Testis (tissue), 2 donors: ENCODE measurements at regions not wholly inside any gene's neighbourhood (a gene's known extent, or its start where the extent isn't known, plus 50 kb on each side); places are given as distances from the start of the nearest gene placed in this dataset.

Experiments used
- DNase-seq: peaks from one replicate; pipeline ENCODE4 v3.0.0-alpha.2; 2019
- H3K27ac ChIP-seq, 2 donors: fragments of 200-600 bp; sonication (generic); one replicate each; pipeline ENCODE4 v1.5.1; 2019
- H3K27me3 ChIP-seq: fragments of 200-600 bp; sonication (generic); one replicate; pipeline ENCODE4 v1.5.1; 2019
- H3K36me3 ChIP-seq: fragments of 200-600 bp; sonication (generic); one replicate; pipeline ENCODE4 v1.5.1; 2017; ENCODE audit warnings: low read depth; ENCODE audit errors: missing control alignments
- H3K4me1 ChIP-seq: fragments of 200-600 bp; sonication (generic); one replicate; pipeline ENCODE4 v1.5.1; 2019
- H3K4me3 ChIP-seq, 2 donors: fragments of 200-600 bp; sonication (generic); one replicate each; pipeline ENCODE4 v1.5.1; 2017 to 2019
- H3K9me3 ChIP-seq: fragments of 200-600 bp; sonication (generic); one replicate; pipeline ENCODE4 v1.5.1; 2017
- CTCF ChIP-seq, 3 experiments: fragments of 450-650 bp in 2 of 3; fragments of 200-600 bp in 1 of 3; sonication (generic) in 1 of 3; IDR thresholded peaks; one replicate each; pipeline ENCODE4 v1.5.1; 2016 to 2019; ENCODE audit warnings: antibody characterized with exemption in 3 of 3, mild to moderate bottlenecking in 2 of 3, moderate library complexity in 1 of 3
- POLR2A ChIP-seq: fragments of 450-650 bp; IDR thresholded peaks from one replicate; pipeline ENCODE4 v1.6.1; 2017; ENCODE audit warnings: antibody characterized with exemption, mild to moderate bottlenecking, moderate library complexity
- WGBS, 2 donors: methylation state at CpG; one replicate each; pipeline ENCODE4 v1.1.5; 2018; 5-methylcytosine and 5-hydroxymethylcytosine counted together
- intact Hi-C: fragments of 100-400 bp; cut with DNase I; formaldehyde crosslinking; loops from one replicate; pipeline ENCODE4 v1.15.1; 2023; ENCODE audit warnings: low total_unique reads

- TF ChIP-seq CTCF (IDR thresholded peaks at IDR 0.05) (no peak), POLR2A (no peak)
- intact Hi-C loops: no loop called here
- no peak overlapping the region for H3K4me3 ChIP-seq
- no peak for DNase-seq
- no peak overlapping the region for H3K27ac ChIP-seq
- no peaks in the 10 kb centered on the region for H3K9me3 ChIP-seq
- H3K27me3 ChIP-seq: no peaks in the 10 kb centered on the region
- no peaks in the 10 kb centered on the region for H3K36me3 ChIP-seq
- peaks cover under 1% of the 10 kb centered on the region for H3K4me1 ChIP-seq
- 89 to 92% methylated on average over 8 of the region's 8 CpGs for WGBS, 2 donors
These were observed 455.7 kb downstream of the TSN start for GRCh38 chr2:122210898-122211856.

- TF ChIP-seq CTCF (IDR thresholded peaks at IDR 0.05) (no peak), POLR2A (no peak)
- H3K4me1 ChIP-seq: no peaks in the 10 kb centered on the region
- H3K27me3 ChIP-seq: no peaks in the 10 kb centered on the region
- no peak for DNase-seq
- intact Hi-C loops: no loop called here
- WGBS, 2 donors: 87 to 97% methylated on average over 4 of the region's 4 CpGs
- no peaks in the 10 kb centered on the region for H3K9me3 ChIP-seq
- H3K27ac ChIP-seq: no peak overlapping the region
- no peak overlapping the region for H3K4me3 ChIP-seq
- H3K36me3 ChIP-seq: no peaks in the 10 kb centered on the region
These were observed 457.9 kb downstream of the TSN start for GRCh38 chr2:122213312-122213711.

GRCh38 chr2:122216071-122216470 is 460.6 kb downstream of the TSN start:
- no peaks in the 10 kb centered on the region for H3K36me3 ChIP-seq
- DNase-seq: no peak
- H3K4me3 ChIP-seq: no peak overlapping the region
- TF ChIP-seq POLR2A (no peak), CTCF (IDR thresholded peaks at IDR 0.05) (no peak)
- intact Hi-C loops: no loop called here
- H3K27me3 ChIP-seq: no peaks in the 10 kb centered on the region
- H3K27ac ChIP-seq: no peak overlapping the region
- H3K4me1 ChIP-seq: no peaks in the 10 kb centered on the region
- H3K9me3 ChIP-seq: no peaks in the 10 kb centered on the region

GRCh38 chr2:122216901-122217300 is 461.4 kb downstream of the TSN start:
- 87 to 91% methylated on average over 4 of the region's 4 CpGs for WGBS, 2 donors
- intact Hi-C loops: no loop called here

More at GRCh38 chr2:122216901-122217300, 461.4 kb downstream of the TSN start:
- DNase-seq: no peak
- Histone ChIP-seq H3K27ac (no peak overlapping the region), H3K4me3 (no peak overlapping the region), H3K4me1 (no peaks in the 10 kb centered on the region), H3K36me3 (no peaks in the 10 kb centered on the region), H3K9me3 (no peaks in the 10 kb centered on the region), H3K27me3 (no peaks in the 10 kb centered on the region)
- no peak for TF ChIP-seq POLR2A
- TF ChIP-seq CTCF (IDR thresholded peaks at IDR 0.05): no peak
